ENCODE measurements at regions not wholly inside any gene's neighbourhood (a gene's known extent, or its start where the extent isn't known, plus 50 kb on each side); places are given as distances from the start of the nearest gene placed in this dataset.
"Not testable (repeated sequence)": the region's sequence is repeated elsewhere in the genome, so short reads cannot be mapped to it uniquely, and the experiment has no call there.

GRCh38 chr10:26937371-26937770 lies 76.6 kb upstream of the ABI1 start:
- Histone ChIP-seq H3K4me3 (no peak overlapping the region), H3K27ac (no peak overlapping the region), H3K36me3 (no peaks in the 10 kb centered on the region), H3K4me1 (no peaks in the 10 kb centered on the region), H3K9me3 (no peaks in the 10 kb centered on the region), H3K27me3 (no peaks in the 10 kb centered on the region)
- intact Hi-C loops (cut with DNase I) = no loop called here
- ATAC-seq (no peak), DNase-seq (no peak)
- WGBS (ENCODE audit: insufficient coverage, low coverage, low lambda C conversion rate, missing lambda C conversion rate) = no CpG with 5 or more reads among the region's 3 CpGs
- TF ChIP-seq CTCF (IDR thresholded peaks at IDR 0.05) (no peak), POLR2A (IDR thresholded peaks at IDR 0.05) (no peak)

DNA sequence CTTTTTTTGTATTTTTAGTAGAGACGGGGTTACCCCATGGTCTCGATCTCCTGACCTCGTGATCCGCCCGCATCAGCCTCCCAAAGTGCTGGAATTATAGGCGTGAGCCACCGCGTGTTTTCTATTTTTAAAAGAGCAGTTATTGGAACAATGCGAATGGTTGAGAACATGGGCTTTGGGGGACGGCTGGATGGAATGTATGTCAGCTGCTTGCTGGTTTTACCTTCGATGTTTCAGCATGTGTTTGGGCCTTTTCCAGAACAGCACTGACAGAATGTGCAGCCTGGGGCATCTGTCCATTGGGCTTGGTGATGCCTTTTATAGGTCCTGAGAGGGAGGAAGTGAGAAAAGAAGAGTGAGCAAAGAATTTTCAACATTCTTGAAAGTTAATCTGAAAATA lies 73.4 kb upstream of the ABI1 start:
- intact Hi-C loops (cut with DNase I); DNase-seq; H3K27ac ChIP-seq; H3K27me3 ChIP-seq; H3K9me3 ChIP-seq; H3K4me1 ChIP-seq; H3K36me3 ChIP-seq; H3K4me3 ChIP-seq; ATAC-seq: not testable (repeated sequence)
- WGBS (ENCODE audit: insufficient coverage, low coverage, low lambda C conversion rate, missing lambda C conversion rate) = 83% methylated on average over 10 of the region's 11 CpGs

DNA sequence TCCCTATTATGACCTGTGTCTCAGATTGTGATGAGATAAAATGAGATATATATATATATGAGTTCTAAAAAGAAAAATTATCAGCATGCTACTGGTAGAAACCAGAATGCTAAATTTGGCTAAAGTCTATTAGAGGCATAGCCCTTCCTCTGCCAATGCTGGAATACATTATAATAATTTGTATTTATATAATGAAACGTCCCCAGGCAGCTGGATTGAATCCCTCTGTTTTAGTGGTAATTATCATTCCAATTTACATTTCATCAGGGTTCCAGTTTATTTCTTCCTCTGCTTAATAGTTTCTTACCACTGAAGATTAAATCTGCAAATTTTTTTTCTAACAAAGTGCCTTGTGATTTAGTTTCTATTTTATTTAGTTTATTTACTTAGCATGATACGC lies 71.8 kb upstream of the ABI1 start:
- Histone ChIP-seq H3K4me1 (no peaks in the 10 kb centered on the region), H3K9me3 (no peaks in the 10 kb centered on the region), H3K27me3 (no peaks in the 10 kb centered on the region), H3K36me3 (no peaks in the 10 kb centered on the region), H3K27ac (no peak overlapping the region), H3K4me3 (no peak overlapping the region)
- no peak for DNase-seq
- 70% methylated on average over 2 of the region's 2 CpGs for WGBS (ENCODE audit: insufficient coverage, low coverage, low lambda C conversion rate, missing lambda C conversion rate)
- TF ChIP-seq CTCF (IDR thresholded peaks at IDR 0.05) (no peak), POLR2A (IDR thresholded peaks at IDR 0.05) (no peak)
- ATAC-seq = no peak
- intact Hi-C loops (cut with DNase I) = no loop called here

- DNase-seq (no peak), ATAC-seq (peak in 3 of 4 donors; percentile 32 to 50 (median 34))
- H3K27me3 ChIP-seq = no peaks in the 10 kb centered on the region
- no peak overlapping the region for H3K27ac ChIP-seq
- H3K9me3 ChIP-seq = no peaks in the 10 kb centered on the region
- no peaks in the 10 kb centered on the region for H3K36me3 ChIP-seq
- no peak overlapping the region for H3K4me3 ChIP-seq
- intact Hi-C loops (cut with DNase I) = no loop called here
- H3K4me1 ChIP-seq = no peaks in the 10 kb centered on the region
- TF ChIP-seq CTCF (IDR thresholded peaks at IDR 0.05) (no peak), POLR2A (IDR thresholded peaks at IDR 0.05) (no peak)
- WGBS (ENCODE audit: insufficient coverage, low coverage, low lambda C conversion rate, missing lambda C conversion rate) = 17% methylated on average over 10 of the region's 21 CpGs
Observed at GRCh38 chr10:26931223-26931622, 70.5 kb upstream of the ABI1 start.

GRCh38 chr10:26922824-26923223 lies 62.1 kb upstream of the ABI1 start:
- H3K36me3 ChIP-seq; DNase-seq; H3K27me3 ChIP-seq; ATAC-seq; intact Hi-C loops (cut with DNase I); H3K4me1 ChIP-seq; H3K27ac ChIP-seq; H3K9me3 ChIP-seq; H3K4me3 ChIP-seq: not testable (repeated sequence)
- 74% methylated on average over 3 of the region's 3 CpGs for WGBS (ENCODE audit: insufficient coverage, low coverage, low lambda C conversion rate, missing lambda C conversion rate)

DNA sequence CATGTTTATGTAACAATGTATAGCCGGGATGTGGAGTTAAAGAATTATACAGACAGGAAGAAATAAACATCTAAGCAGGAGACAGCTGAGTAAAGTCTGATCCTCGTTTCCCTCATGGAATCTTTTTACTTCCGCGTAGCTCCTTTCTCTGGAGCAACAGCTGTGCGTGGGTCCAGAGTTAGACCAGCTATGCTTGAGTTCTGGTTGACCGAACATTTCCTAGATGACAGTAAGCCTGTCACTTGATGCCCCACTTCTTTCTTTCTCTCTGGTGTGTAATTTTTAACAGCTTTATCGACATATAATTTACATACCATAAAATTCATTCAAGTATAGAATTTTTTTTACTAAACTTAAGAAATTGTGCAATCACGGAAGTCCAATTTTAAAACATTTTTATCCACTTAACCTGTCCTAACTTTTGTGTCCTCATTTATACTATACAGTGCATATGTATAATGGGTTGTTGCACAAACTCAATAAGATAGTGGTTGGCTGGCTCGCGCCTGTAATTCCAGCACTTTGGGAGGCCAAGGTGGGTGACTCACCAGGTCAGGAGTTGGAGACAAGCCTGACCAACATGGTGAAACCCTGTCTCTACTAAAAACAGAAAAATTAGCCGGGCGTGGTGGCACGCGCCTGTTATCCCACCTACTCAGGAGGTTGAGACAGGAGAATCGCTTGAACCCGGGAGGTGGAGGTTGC lies 58.5 kb upstream of the ABI1 start:
- H3K4me1 ChIP-seq; H3K36me3 ChIP-seq; H3K27me3 ChIP-seq; H3K9me3 ChIP-seq; ATAC-seq; H3K4me3 ChIP-seq; H3K27ac ChIP-seq; DNase-seq; intact Hi-C loops (cut with DNase I): not testable (repeated sequence)
- 77% methylated on average over 15 of the region's 16 CpGs for WGBS (ENCODE audit: insufficient coverage, low coverage, low lambda C conversion rate, missing lambda C conversion rate)
